SK-N-SH (cell line): ENCODE measurements at regions not wholly inside any gene's neighbourhood (a gene's known extent, or its start where the extent isn't known, plus 50 kb on each side); places are given as distances from the start of the nearest gene placed in this dataset.

Source experiments
- CTCF ChIP-seq: fragments of 200-600 bp; sonication (generic); IDR thresholded peaks from 2 replicates; pipeline ENCODE4 v1.6.1; 2017; ENCODE audit warnings: antibody characterized with exemption, mild to moderate bottlenecking, moderate library complexity
- EP300 ChIP-seq, 2 experiments: IDR thresholded peaks; 2 replicates each; pipeline versions ENCODE4 v1.4.0 to v1.6.1; 2012; ENCODE audit warnings: borderline replicate concordance in 1 of 2, low read depth in 1 of 2, low read length in 1 of 2
- RFX5 ChIP-seq: IDR thresholded peaks from 2 replicates; pipeline ENCODE4 v1.6.1; 2012; ENCODE audit warnings: mild to moderate bottlenecking, improper control_type of control experiment, low read length
- SIN3A ChIP-seq: IDR thresholded peaks from 2 replicates; pipeline ENCODE4 v1.6.1; 2012; ENCODE audit warnings: low read depth, mild to moderate bottlenecking, low read length, moderate library complexity, borderline replicate concordance
- SMC3 ChIP-seq: IDR thresholded peaks from 2 replicates; pipeline ENCODE4 v1.6.1; 2012; ENCODE audit warnings: low read depth, low read length, improper control_type of control experiment
- ZBTB33 ChIP-seq: IDR thresholded peaks from 2 replicates; pipeline ENCODE4 v1.4.0; 2012; ENCODE audit warnings: low read depth, borderline replicate concordance

DNA sequence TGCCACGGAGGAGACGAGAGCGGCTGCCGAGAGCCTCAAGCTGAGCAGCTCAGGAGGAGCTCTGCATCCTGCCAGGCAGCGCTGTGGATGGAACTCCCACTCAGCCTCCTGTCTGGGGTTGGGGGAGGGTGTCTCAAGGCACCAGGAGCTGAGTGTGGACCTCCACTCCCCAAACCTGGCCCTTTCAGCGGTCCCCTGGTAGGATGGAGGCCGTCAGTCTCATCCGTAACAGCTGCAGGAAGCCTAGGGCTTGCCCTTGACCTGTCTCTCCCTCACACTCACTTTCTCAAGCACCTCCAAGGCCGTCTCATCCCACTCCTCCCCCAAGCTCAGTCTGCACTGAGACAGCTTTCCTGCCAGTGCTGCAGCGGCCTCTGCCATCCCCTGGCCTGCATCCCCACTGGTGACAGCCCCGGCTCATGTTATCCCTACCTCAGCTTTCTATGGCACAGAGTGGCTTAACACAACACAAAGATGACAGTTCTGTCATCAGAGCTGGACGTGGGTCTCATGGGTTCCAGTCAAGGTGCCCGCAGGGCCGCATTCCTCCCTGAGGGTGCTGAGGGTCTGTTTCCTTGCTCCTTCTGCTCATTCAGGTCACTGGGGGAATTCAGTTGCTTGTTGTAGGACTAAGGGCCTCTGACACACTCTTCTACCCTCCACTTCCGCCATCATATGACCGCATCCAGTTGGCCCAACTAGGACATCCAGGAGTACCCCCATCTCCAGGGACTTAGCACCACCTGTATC is 341.9 kb upstream of the B3GAT1 start:
- TF ChIP-seq SMC3: no peak
- TF ChIP-seq CTCF: no peak
- no peak for TF ChIP-seq ZBTB33
- TF ChIP-seq RFX5: no peak
- TF ChIP-seq SIN3A: no peak
- TF ChIP-seq EP300 (IDR thresholded peaks at IDR 0.05; ENCODE audit: borderline replicate concordance in 1 of 2, low read depth in 1 of 2, low read length in 1 of 2): no peak
